ENCODE measurements at regions not wholly inside any gene's neighbourhood (a gene's known extent, or its start where the extent isn't known, plus 50 kb on each side); places are given as distances from the start of the nearest gene placed in this dataset.

DNA sequence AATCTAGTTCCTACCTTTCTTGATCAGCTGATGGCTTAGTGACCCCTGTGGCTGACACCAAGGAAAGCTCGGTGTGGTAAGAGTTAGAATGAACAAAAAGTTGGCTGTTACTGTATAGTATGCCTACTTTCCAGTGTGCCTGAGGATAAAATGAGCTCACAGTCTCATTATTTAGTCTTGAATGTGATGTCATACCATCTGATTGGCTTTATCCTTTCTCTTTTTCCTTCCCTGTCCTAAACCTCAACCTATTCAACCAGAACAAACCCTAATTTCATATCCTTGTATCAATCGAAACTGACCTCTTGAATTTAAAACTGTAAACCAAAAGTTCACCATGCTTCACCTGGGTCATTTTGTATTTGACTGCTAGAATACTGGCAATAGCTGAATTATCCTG is 156.4 kb downstream of the PPARGC1A start:
- Histone ChIP-seq H3K4me1 (peaks cover 0 to 28% (median 13%) of the 10 kb centered on the region in 4 donors), H3K9me3 (no peaks in the 10 kb centered on the region), H3K36me3 (no peaks in the 10 kb centered on the region), H3K27ac (peak overlapping the region; percentile 34 to 62 (median 51)), H3K27me3 (no peaks in the 10 kb centered on the region), H3K4me3 (no peak overlapping the region)
- intact Hi-C loops (cut with DNase I; ENCODE audit: low total_unique reads) (no loop called here), in situ Hi-C loops (cut with MboI; ENCODE audit: low pct_ligation_motif_present in 1 of 4, low pct_unique_long_range_greater_than_20kb in 1 of 4, low sequenced_read_pairs in 3 of 4) (no loop called here)
- 63 to 65% methylated on average over 2 of the region's 2 CpGs for WGBS, 2 donors (ENCODE audit: low coverage in 1 of 2)
- TF ChIP-seq, protein P1, sequence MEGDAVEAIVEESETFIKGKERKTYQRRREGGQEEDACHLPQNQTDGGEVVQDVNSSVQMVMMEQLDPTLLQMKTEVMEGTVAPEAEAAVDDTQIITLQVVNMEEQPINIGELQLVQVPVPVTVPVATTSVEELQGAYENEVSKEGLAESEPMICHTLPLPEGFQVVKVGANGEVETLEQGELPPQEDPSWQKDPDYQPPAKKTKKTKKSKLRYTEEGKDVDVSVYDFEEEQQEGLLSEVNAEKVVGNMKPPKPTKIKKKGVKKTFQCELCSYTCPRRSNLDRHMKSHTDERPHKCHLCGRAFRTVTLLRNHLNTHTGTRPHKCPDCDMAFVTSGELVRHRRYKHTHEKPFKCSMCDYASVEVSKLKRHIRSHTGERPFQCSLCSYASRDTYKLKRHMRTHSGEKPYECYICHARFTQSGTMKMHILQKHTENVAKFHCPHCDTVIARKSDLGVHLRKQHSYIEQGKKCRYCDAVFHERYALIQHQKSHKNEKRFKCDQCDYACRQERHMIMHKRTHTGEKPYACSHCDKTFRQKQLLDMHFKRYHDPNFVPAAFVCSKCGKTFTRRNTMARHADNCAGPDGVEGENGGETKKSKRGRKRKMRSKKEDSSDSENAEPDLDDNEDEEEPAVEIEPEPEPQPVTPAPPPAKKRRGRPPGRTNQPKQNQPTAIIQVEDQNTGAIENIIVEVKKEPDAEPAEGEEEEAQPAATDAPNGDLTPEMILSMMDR (IDR thresholded peaks at IDR 0.05), result no peak
- TF ChIP-seq POLR2A (IDR thresholded peaks at IDR 0.05) (no peak), POLR2AphosphoS5 (IDR thresholded peaks at IDR 0.05) (no peak), EP300 (IDR thresholded peaks at IDR 0.05; ENCODE audit: low read depth) (no peak)
- no peak for DNase-seq

DNA sequence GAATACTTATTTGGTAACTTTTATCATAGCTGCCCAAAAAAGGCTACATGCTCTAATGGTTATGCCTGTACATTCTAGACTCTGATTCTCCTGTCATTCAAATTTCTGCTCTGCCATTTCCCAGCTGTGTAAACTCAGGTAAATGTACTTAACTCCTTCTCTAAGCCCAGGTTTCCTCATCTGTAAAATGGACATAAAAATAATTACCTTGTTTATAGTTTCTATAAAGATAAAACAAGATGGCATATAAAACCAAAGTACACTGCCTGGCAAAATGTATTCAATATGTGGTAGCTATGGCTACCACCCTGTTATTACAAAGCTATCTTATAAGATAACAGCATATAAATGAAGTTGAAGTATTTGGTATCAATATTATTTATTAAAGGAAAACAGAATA is 158.8 kb downstream of the PPARGC1A start:
- intact Hi-C loops (cut with DNase I; ENCODE audit: low total_unique reads), result no loop called here
- Histone ChIP-seq H3K4me3 (no peak overlapping the region), H3K27ac (no peak overlapping the region), H3K4me1 (peaks cover 0 to 28% (median 13%) of the 10 kb centered on the region in 4 donors), H3K36me3 (no peaks in the 10 kb centered on the region), H3K27me3 (no peaks in the 10 kb centered on the region), H3K9me3 (no peaks in the 10 kb centered on the region)
- DNase-seq, result no peak
- TF ChIP-seq POLR2AphosphoS5 (IDR thresholded peaks at IDR 0.05), result no peak
- TF ChIP-seq POLR2A (IDR thresholded peaks at IDR 0.05), result no peak
- no peak for TF ChIP-seq EP300 (IDR thresholded peaks at IDR 0.05; ENCODE audit: low read depth)
- TF ChIP-seq, protein P1 (IDR thresholded peaks at IDR 0.05), result no peak
- in situ Hi-C loops (cut with MboI; ENCODE audit: low pct_ligation_motif_present in 1 of 4, low pct_unique_long_range_greater_than_20kb in 1 of 4, low sequenced_read_pairs in 3 of 4), result no loop called here

DNA sequence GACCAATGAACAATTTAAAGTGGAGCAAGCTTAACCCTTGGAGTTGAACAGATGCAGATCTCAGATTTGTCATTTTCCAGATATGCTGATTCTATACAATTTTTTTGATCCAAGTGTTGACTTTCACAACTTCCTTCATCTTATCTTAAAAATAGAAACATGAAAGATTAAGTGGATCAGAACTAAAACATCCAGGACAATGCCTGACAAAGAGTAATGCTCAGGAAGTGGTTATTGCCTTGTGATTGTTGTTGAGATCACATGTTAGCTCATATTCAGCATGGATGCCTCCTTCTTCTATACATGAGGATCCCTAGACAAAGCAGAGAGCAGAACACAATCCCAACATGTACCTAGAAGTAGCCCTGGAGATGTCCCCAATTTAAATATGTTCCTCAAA is 160.9 kb downstream of the PPARGC1A start:
- H3K27me3 ChIP-seq, result no peaks in the 10 kb centered on the region
- TF ChIP-seq, protein P1 (IDR thresholded peaks at IDR 0.05), result no peak
- no peak for TF ChIP-seq EP300 (IDR thresholded peaks at IDR 0.05; ENCODE audit: low read depth)
- no peak for TF ChIP-seq POLR2A (IDR thresholded peaks at IDR 0.05)
- no peak for TF ChIP-seq POLR2AphosphoS5 (IDR thresholded peaks at IDR 0.05)
- H3K4me3 ChIP-seq, result no peak overlapping the region
- H3K4me1 ChIP-seq, result peaks cover 0 to 16% (median 10%) of the 10 kb centered on the region in 4 donors
- intact Hi-C loops (cut with DNase I; ENCODE audit: low total_unique reads), result no loop called here
- no peak overlapping the region for H3K27ac ChIP-seq
- no peaks in the 10 kb centered on the region for H3K36me3 ChIP-seq
- DNase-seq, result no peak
- in situ Hi-C loops (cut with MboI; ENCODE audit: low pct_ligation_motif_present in 1 of 4, low pct_unique_long_range_greater_than_20kb in 1 of 4, low sequenced_read_pairs in 3 of 4), result no loop called here
- no peaks in the 10 kb centered on the region for H3K9me3 ChIP-seq

DNA sequence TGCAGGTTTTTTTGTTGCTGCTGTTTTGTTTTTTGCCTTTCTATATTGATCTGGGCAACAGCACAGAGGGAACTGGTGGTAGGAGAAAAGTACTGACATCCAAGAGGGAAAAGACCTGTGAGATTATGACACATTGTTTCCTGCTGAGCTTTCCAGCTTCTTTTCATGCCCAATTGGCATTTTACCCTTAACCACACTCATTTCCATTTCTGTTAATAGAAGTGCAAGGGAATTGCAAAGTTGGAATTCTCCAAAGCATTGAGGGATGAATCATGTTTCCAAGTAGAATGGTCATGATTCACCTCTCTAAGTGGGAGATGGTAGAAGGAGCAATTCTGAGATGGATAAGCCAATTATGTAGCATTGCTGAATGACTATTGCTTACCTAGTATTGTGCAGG is 161.5 kb downstream of the PPARGC1A start:
- TF ChIP-seq EP300 (IDR thresholded peaks at IDR 0.05; ENCODE audit: low read depth) (no peak), POLR2AphosphoS5 (IDR thresholded peaks at IDR 0.05) (no peak), POLR2A (IDR thresholded peaks at IDR 0.05) (no peak)
- TF ChIP-seq, protein P1 (IDR thresholded peaks at IDR 0.05), result no peak
- peaks cover 0 to 10% (median 6%) of the 10 kb centered on the region in 4 donors for H3K4me1 ChIP-seq
- no peaks in the 10 kb centered on the region for H3K9me3 ChIP-seq
- no peak for DNase-seq
- H3K36me3 ChIP-seq, result no peaks in the 10 kb centered on the region
- intact Hi-C loops (cut with DNase I; ENCODE audit: low total_unique reads) (no loop called here), in situ Hi-C loops (cut with MboI; ENCODE audit: low pct_ligation_motif_present in 1 of 4, low pct_unique_long_range_greater_than_20kb in 1 of 4, low sequenced_read_pairs in 3 of 4) (no loop called here)
- H3K27ac ChIP-seq, result no peak overlapping the region
- no peaks in the 10 kb centered on the region for H3K27me3 ChIP-seq
- H3K4me3 ChIP-seq, result no peak overlapping the region

Data from transverse colon (tissue), 4 donors.